ENCODE measurements at regions not wholly inside any gene's neighbourhood (a gene's known extent, or its start where the extent isn't known, plus 50 kb on each side); places are given as distances from the start of the nearest gene placed in this dataset.
"Not testable (repeated sequence)": the region's sequence is repeated elsewhere in the genome, so short reads cannot be mapped to it uniquely, and the experiment has no call there.

GRCh38 chr22:48426466-48427380, 1401.0 kb downstream of the BRD1 start:
- DNase-seq (ENCODE audit: low read depth), result no peak

GRCh38 chr22:48425641-48426040, 1402.0 kb downstream of the BRD1 start:
- DNase-seq (ENCODE audit: low read depth), result no peak

GRCh38 chr22:48425091-48425506, 1402.6 kb downstream of the BRD1 start:
- DNase-seq (ENCODE audit: low read depth), result no peak

- DNase-seq (ENCODE audit: low read depth), result no peak
Observed at GRCh38 chr22:48424661-48425060, 1403.0 kb downstream of the BRD1 start.

GRCh38 chr22:48424201-48424627, 1403.5 kb downstream of the BRD1 start:
- no peak for DNase-seq (ENCODE audit: low read depth)

GRCh38 chr22:48423481-48423911, 1404.2 kb downstream of the BRD1 start:
- DNase-seq (ENCODE audit: low read depth), result no peak

GRCh38 chr22:48422900-48423480, 1404.7 kb downstream of the BRD1 start:
- DNase-seq (ENCODE audit: low read depth), result no peak

GRCh38 chr22:48418831-48419230, 1408.8 kb downstream of the BRD1 start:
- no peak for DNase-seq (ENCODE audit: low read depth)

- no peak for DNase-seq (ENCODE audit: low read depth)
Observed at GRCh38 chr22:48417225-48418070, 1410.2 kb downstream of the BRD1 start.

GRCh38 chr22:48416396-48417224, 1411.1 kb downstream of the BRD1 start:
- DNase-seq (ENCODE audit: low read depth), result no peak

GRCh38 chr22:48415520-48415919, 1412.2 kb downstream of the BRD1 start:
- no peak for DNase-seq (ENCODE audit: low read depth)

- DNase-seq (ENCODE audit: low read depth), result no peak
Observed at GRCh38 chr22:48414651-48415050, 1413.0 kb downstream of the BRD1 start.

GRCh38 chr22:48412931-48413330, 1414.7 kb downstream of the BRD1 start:
- not testable (repeated sequence) for DNase-seq (ENCODE audit: low read depth)

GRCh38 chr22:48410536-48410935, 1417.1 kb downstream of the BRD1 start:
- DNase-seq (ENCODE audit: low read depth), result no peak

- no peak for DNase-seq (ENCODE audit: low read depth)
Observed at GRCh38 chr22:48407256-48407955, 1420.3 kb downstream of the BRD1 start.

GRCh38 chr22:48406161-48406560, 1421.5 kb downstream of the BRD1 start:
- DNase-seq (ENCODE audit: low read depth), result no peak

GRCh38 chr22:48405741-48406140, 1421.9 kb downstream of the BRD1 start:
- DNase-seq (ENCODE audit: low read depth), result no peak

GRCh38 chr22:48404801-48405447, 1422.7 kb downstream of the BRD1 start:
- DNase-seq (ENCODE audit: low read depth), result no peak

- no peak for DNase-seq (ENCODE audit: low read depth)
Observed at GRCh38 chr22:48403521-48404403, 1423.9 kb downstream of the BRD1 start.
